Kidney (tissue), 13 donors: ENCODE measurements at regions not wholly inside any gene's neighbourhood (a gene's known extent, or its start where the extent isn't known, plus 50 kb on each side); places are given as distances from the start of the nearest gene placed in this dataset.

ENCODE experiments used
- DNase-seq, 5 donors: peaks; one replicate each; pipeline ENCODE4 v3.0.0-alpha.2; 2013 to 2020
- FAIRE-seq: peaks from 2 replicates; lab custom pipeline; 2012; peaks lifted over from hg19 to GRCh38; lab: Jason Lieb, UNC
- H3K27ac ChIP-seq, 2 donors: one replicate each; pipeline ENCODE4 v1.7.0; 2013; ENCODE audit warnings: low read depth in 2 of 2, low read length in 2 of 2, inconsistent platforms in 1 of 2
- H3K27me3 ChIP-seq: one replicate; pipeline ENCODE4 v1.7.1; 2013; ENCODE audit warnings: low read length, inconsistent platforms; ENCODE audit not compliant: control insufficient read depth, insufficient read depth
- H3K36me3 ChIP-seq, 3 donors: one replicate each; pipeline versions ENCODE4 v1.7.0 to v1.7.1; 2013; ENCODE audit warnings: low read length in 3 of 3, control low read depth in 1 of 3, inconsistent platforms in 1 of 3; ENCODE audit not compliant: insufficient read depth in 3 of 3, control insufficient read depth in 2 of 3
- H3K4me1 ChIP-seq, 3 donors: one replicate each; pipeline versions ENCODE4 v1.7.0 to v1.7.1; 2013; ENCODE audit warnings: low read length in 3 of 3, inconsistent platforms in 1 of 3, low read depth in 1 of 3; ENCODE audit not compliant: control insufficient read depth in 2 of 3, insufficient read depth in 2 of 3
- H3K4me3 ChIP-seq, 3 donors: one replicate each; pipeline versions ENCODE4 v1.7.0 to v1.8.1; 2013; ENCODE audit warnings: low read length in 3 of 3, control low read depth in 1 of 3, inconsistent platforms in 1 of 3
- H3K9ac ChIP-seq, 3 donors: one replicate each; pipeline versions ENCODE4 v1.7.0 to v1.7.1; 2013; ENCODE audit warnings: low read length in 3 of 3, control low read depth in 1 of 3, inconsistent platforms in 1 of 3
- H3K9me3 ChIP-seq, 3 donors: one replicate each; pipeline versions ENCODE4 v1.7.0 to v1.7.1; 2013; ENCODE audit warnings: low read length in 3 of 3, control low read depth in 1 of 3, inconsistent platforms in 1 of 3; ENCODE audit not compliant: control insufficient read depth in 2 of 3, insufficient read depth in 1 of 3
- intact Hi-C: fragments of 100-400 bp; cut with DNase I; formaldehyde crosslinking; loops from one replicate; pipeline ENCODE4 v1.11.1; 2022
- TF ChIP-seq, protein P1 (sequence below): IDR thresholded peaks from 3 replicates; pipeline ENCODE4 v1.5.1; 2012; ENCODE audit warnings: mild to moderate bottlenecking, moderate library complexity, borderline replicate concordance; ENCODE audit not compliant: insufficient read depth; ENCODE audit errors: extremely low read depth
- donor health status: control.
- donor health status: control.
- donor health status: control.
- donor health status: control.
- donor health status: control.
- donor health status: DM: yes; HTN: yes; CAD: no.
- donor health status: Normal renal cell carcinoma (clear cell type).

DNA sequence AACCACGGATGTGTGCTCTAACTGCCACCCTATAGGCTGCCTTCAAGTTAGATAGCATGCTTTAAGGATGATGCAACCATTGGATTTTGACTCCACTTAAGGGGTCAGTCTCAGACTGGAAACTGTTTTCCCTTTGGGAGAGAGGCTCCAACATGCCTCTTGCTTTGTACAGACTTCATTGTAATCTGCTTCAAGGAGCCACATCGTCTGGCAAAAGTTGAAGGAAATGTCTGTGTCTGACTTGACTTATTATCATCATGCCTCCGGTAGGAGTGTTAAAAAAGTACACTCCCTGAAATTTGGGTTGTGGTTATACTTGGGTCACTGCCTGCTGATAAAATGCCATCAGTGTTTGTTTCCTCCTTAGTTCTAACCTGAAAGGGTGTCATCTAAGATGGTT is 245.4 kb upstream of the CDIN1 start:
- no peaks in the 10 kb centered on the region for H3K9me3 ChIP-seq
- no peak overlapping the region for H3K9ac ChIP-seq
- TF ChIP-seq, protein P1, sequence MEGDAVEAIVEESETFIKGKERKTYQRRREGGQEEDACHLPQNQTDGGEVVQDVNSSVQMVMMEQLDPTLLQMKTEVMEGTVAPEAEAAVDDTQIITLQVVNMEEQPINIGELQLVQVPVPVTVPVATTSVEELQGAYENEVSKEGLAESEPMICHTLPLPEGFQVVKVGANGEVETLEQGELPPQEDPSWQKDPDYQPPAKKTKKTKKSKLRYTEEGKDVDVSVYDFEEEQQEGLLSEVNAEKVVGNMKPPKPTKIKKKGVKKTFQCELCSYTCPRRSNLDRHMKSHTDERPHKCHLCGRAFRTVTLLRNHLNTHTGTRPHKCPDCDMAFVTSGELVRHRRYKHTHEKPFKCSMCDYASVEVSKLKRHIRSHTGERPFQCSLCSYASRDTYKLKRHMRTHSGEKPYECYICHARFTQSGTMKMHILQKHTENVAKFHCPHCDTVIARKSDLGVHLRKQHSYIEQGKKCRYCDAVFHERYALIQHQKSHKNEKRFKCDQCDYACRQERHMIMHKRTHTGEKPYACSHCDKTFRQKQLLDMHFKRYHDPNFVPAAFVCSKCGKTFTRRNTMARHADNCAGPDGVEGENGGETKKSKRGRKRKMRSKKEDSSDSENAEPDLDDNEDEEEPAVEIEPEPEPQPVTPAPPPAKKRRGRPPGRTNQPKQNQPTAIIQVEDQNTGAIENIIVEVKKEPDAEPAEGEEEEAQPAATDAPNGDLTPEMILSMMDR: no peak
- no peaks in the 10 kb centered on the region for H3K4me1 ChIP-seq
- no peak overlapping the region for H3K4me3 ChIP-seq
- no peaks in the 10 kb centered on the region for H3K27me3 ChIP-seq
- no peaks in the 10 kb centered on the region for H3K36me3 ChIP-seq
- intact Hi-C loops: no loop called here
- DNase-seq (peak in 2 of 5 donors; percentile 43 to 60), FAIRE-seq (no peak)
- H3K27ac ChIP-seq: no peak overlapping the region

DNA sequence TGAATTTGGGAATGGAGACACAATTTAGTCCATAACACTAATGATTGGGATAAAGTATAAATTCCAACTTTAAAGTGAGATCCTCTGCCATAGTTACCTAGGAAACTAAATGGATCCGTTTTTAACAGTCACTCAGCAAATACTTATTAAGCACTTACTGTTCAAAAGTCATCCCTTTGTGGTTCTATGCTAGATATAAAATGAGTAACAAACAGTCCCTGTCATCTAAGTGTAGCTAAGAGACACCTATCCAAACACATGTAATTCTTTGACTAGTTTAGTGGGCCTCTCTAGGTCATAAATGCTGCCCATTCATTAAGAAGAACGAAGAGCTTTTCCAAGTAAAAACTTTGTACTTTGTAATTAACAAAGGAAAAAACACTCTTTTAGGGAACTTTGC is 244.2 kb upstream of the CDIN1 start:
- no peak overlapping the region for H3K27ac ChIP-seq
- FAIRE-seq (no peak), DNase-seq (no peak)
- no peaks in the 10 kb centered on the region for H3K27me3 ChIP-seq
- TF ChIP-seq, protein P1: no peak
- no peaks in the 10 kb centered on the region for H3K36me3 ChIP-seq
- no peak overlapping the region for H3K4me3 ChIP-seq
- no peaks in the 10 kb centered on the region for H3K4me1 ChIP-seq
- no peak overlapping the region for H3K9ac ChIP-seq
- intact Hi-C loops: no loop called here
- no peaks in the 10 kb centered on the region for H3K9me3 ChIP-seq

DNA sequence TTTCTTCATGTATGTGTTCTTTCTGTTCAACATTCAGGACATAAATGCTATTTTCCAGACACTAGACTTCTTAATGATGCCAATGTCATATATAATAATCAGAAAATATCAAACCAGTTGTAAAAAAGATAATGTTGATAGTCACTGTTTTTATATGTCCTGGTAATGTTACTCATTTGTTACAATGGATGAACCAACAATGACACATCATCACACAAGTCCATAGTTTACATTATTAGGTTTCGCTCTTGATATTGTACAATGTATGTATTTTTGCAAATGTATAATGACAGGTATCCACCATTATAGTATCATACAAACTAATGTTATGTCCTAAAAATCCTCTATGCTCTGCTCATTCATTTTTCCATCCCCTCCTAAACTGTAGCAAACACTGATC is 243.8 kb upstream of the CDIN1 start:
- FAIRE-seq (no peak), DNase-seq (no peak)
- H3K9me3 ChIP-seq: no peaks in the 10 kb centered on the region
- H3K4me3 ChIP-seq: no peak overlapping the region
- no peaks in the 10 kb centered on the region for H3K27me3 ChIP-seq
- no peak overlapping the region for H3K27ac ChIP-seq
- no peaks in the 10 kb centered on the region for H3K4me1 ChIP-seq
- no peak overlapping the region for H3K9ac ChIP-seq
- no peaks in the 10 kb centered on the region for H3K36me3 ChIP-seq
- TF ChIP-seq, protein P1: no peak
- intact Hi-C loops: no loop called here

DNA sequence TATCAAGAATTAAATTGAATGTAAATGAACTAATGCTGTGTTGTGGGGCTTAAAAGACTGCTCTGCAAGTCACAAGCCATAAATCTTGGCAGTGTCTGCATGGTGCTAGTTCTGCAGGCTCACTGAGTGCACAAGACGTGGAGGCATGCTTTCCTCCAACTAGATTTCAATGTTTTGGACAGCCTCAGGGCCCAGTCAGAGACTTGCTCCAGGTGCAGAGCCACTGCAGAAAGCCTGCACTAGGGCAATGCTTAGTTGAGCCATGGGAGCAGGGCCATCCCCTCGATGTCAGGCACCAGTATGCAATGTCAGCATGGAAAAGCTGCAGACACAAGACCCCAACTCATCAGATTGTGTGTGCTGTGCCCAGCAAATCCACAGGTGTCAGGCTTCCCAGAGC is 234.5 kb upstream of the CDIN1 start:
- FAIRE-seq (no peak), DNase-seq (no peak)
- Histone ChIP-seq H3K27me3 (no peaks in the 10 kb centered on the region), H3K27ac (no peak overlapping the region), H3K9me3 (no peaks in the 10 kb centered on the region), H3K4me1 (peaks cover 0 to 5% (median 0%) of the 10 kb centered on the region in 3 donors), H3K36me3 (no peaks in the 10 kb centered on the region), H3K9ac (no peak overlapping the region), H3K4me3 (no peak overlapping the region)
- intact Hi-C loops: no loop called here
- TF ChIP-seq, protein P1: no peak
